Epithelial cell of esophagus (primary cell): ENCODE measurements at regions not wholly inside any gene's neighbourhood (a gene's known extent, or its start where the extent isn't known, plus 50 kb on each side); places are given as distances from the start of the nearest gene placed in this dataset.

Experiments
- DNase-seq: peaks from one replicate; pipeline ENCODE4 v3.0.0; 2010; ENCODE audit warnings: low read depth
- H3K4me3 ChIP-seq: 2 replicates; pipeline ENCODE4 v1.5.1; 2011; ENCODE audit warnings: mild to moderate bottlenecking, low read length, control low read depth
- CTCF ChIP-seq: IDR thresholded peaks from 2 replicates; pipeline ENCODE4 v1.5.1; 2011; ENCODE audit warnings: low read depth, mild to moderate bottlenecking, low read length, control low read depth, inconsistent platforms; ENCODE audit not compliant: insufficient read depth; ENCODE audit errors: missing control alignments

- no peak for DNase-seq
- H3K4me3 ChIP-seq = no peak overlapping the region
- TF ChIP-seq CTCF = no peak
These were observed 210.2 kb downstream of the TJP1 start for GRCh38 chr15:29612096-29612495.

GRCh38 chr15:29611057-29611456 is 211.2 kb downstream of the TJP1 start:
- H3K4me3 ChIP-seq = no peak overlapping the region
- DNase-seq = no peak
- no peak for TF ChIP-seq CTCF

GRCh38 chr15:29601811-29602210 is 220.5 kb downstream of the TJP1 start:
- no peak for TF ChIP-seq CTCF
- DNase-seq = no peak

GRCh38 chr15:29600262-29600661 is 222.0 kb downstream of the TJP1 start:
- no peak for TF ChIP-seq CTCF
- DNase-seq = no peak
- no peak overlapping the region for H3K4me3 ChIP-seq

More at GRCh38 chr15:29601811-29602210, 220.5 kb downstream of the TJP1 start:
- H3K4me3 ChIP-seq = no peak overlapping the region

- peak; percentile 20 for TF ChIP-seq CTCF
- DNase-seq = peak; percentile 33
- no peak overlapping the region for H3K4me3 ChIP-seq
These were observed 226.0 kb downstream of the TJP1 start for GRCh38 chr15:29596266-29596665.

GRCh38 chr15:29593629-29594028 is 228.6 kb downstream of the TJP1 start:
- DNase-seq = no peak
- H3K4me3 ChIP-seq = no peak overlapping the region
- no peak for TF ChIP-seq CTCF

- no peak overlapping the region for H3K4me3 ChIP-seq
- no peak for TF ChIP-seq CTCF
- DNase-seq = no peak
These were observed 229.2 kb downstream of the TJP1 start for GRCh38 chr15:29593111-29593510.
